A172 (cell line): ENCODE measurements at regions not wholly inside any gene's neighbourhood (a gene's known extent, or its start where the extent isn't known, plus 50 kb on each side); places are given as distances from the start of the nearest gene placed in this dataset.
"Not testable (repeated sequence)": the region's sequence is repeated elsewhere in the genome, so short reads cannot be mapped to it uniquely, and the experiment has no call there.

Experiments
- DNase-seq: peaks from one replicate; pipeline ENCODE4 v3.0.0-alpha.2; 2015; ENCODE audit warnings: low spot score

DNA sequence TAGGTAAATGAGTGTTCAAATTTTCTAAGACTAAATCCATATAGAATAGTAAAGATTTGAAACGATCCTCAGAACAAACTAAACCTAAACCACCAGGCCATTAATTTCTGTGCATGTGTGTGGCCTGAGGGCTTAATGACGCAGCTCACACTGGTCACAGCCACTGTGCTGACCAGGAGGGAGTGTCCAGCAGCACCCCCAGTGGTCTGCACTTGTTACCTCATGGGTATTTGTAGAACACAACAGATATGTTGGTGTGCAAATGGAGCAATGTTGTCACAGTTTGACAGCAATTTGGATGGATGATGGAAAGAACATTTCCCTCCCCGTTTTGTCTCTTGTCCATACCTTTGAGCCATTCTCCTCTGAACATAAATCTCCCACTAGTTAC lies 122.4 kb upstream of the EXOC2 start:
- DNase-seq, result no peak

DNA sequence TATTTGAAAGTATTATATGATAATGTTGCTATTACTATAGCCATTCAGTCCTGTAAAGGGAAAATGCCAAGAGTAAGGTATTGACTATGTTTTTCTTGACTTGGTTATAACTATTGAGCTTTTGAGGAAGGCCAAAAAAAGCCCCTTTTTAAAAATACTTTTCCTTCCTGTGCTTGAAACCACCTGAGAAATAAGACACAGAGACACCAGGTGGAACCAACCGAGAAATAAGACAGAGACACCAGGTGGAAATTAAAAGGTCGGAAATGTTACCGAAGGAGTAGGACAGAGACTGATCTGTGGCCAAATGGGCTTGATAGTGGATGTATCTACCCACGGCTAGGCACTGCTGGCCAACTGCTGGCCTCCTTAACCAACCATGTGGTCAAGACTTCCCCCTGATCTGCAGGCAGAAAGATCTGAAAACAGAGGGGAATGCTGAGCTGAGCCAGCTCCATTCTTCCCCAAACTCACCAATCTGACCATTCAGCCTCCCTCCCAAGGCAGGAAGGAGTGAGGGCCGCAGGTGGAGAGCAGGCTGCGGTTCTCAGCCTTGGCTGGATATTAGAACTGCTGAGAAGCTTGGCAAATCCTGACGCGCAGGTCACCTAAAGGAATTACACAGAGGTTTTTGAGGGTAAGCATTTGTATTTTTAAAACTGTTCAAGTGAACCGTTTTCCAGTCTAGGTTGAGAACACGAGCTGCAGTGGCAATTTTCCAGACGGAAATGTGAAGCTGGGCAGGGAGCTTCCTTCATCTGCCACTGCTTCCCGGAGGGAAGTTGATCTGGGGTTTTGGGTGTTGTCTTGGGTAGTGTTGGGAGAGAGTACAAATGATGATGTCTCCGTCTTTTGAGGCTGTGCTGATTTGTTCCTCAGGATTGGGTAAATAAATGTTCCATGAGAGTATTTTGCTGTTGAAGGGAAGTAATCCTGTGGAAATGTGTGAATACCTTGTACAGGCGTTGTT lies 121.7 kb upstream of the EXOC2 start:
- no peak for DNase-seq

DNA sequence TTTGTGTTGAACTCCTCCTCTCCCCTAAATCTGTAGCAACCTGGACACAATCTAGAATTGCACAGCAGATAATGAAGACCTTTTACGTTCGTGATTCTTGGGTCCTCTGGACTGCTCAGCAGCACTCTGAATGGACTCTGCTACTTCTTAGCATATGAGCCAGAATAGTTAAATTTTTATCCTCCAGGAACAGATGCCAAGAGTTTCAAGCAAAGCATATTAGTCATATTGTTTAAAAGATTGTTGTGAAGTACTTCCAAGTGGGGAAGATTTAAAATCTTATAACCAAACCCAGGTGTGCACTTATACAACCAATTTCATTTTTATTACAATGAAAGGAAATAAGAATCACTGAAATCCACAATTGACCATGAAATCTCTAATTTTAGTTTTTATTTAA lies 118.9 kb upstream of the EXOC2 start:
- DNase-seq, result no peak

- DNase-seq, result no peak
Measured at GRCh38 chr6:811191-811590, 118.3 kb upstream of the EXOC2 start.

DNA sequence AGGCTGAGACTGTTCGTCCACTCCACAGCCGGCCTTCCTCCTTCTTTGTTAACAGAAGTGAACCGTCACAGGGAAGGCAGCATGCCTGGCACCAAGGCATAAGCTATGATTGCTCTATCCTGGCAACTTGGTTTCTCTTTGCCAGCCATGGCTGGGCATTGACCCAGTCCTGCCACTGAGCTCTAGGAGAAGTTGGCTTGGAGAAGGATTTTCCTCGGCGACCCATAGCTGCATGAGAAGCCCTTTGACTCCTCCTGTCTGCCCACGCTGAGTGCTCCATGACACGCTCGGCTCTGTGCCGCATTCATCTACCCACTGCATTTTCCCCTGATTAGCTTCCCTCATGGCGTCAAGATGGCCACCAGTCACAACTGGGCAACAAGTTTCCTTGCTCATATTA lies 111.8 kb upstream of the EXOC2 start:
- no peak for DNase-seq

DNA sequence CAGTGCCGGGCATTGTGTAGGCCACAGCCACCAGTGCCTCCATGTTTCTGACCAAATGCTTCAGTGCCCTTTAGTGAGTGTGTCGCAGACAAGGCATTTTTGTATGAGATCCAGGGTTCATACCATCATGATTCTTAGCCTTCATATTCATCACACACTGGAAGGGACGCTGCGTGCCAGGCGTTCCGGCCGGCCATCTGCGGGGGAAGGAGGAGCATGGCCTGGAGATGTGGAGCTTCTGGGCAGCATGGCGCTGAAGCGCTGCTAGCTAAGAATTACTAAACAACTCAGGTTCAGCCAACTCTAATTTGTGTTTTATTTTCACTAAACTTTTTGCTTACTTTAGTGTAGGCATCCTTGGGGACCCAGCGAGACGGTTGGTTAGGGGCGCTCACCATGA lies 111.4 kb upstream of the EXOC2 start:
- DNase-seq, result no peak

GRCh38 chr6:803191-803977 lies 110.4 kb upstream of the EXOC2 start:
- DNase-seq, result no peak

DNA sequence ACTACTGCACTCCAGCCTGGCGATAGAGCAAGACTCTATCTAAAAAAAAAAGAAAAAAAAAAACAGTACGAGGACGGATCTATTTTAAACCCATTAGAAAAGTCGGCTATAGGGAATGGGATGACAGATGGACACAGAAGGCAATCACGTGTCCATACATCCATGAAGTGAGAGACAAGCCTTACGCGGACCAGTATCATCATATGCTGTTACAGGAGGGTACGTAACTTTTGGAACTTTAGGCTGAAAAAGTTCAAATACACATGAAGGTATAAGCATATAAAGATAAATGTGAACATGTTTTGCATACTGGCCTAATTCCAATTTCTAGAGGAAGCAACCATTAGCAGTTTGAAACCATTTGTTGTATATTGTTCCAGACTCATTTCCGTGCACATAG lies 109.8 kb upstream of the EXOC2 start:
- no peak for DNase-seq

GRCh38 chr6:802223-802622 lies 109.3 kb upstream of the EXOC2 start:
- not testable (repeated sequence) for DNase-seq

GRCh38 chr6:799769-800168 lies 106.8 kb upstream of the EXOC2 start:
- no peak for DNase-seq

DNA sequence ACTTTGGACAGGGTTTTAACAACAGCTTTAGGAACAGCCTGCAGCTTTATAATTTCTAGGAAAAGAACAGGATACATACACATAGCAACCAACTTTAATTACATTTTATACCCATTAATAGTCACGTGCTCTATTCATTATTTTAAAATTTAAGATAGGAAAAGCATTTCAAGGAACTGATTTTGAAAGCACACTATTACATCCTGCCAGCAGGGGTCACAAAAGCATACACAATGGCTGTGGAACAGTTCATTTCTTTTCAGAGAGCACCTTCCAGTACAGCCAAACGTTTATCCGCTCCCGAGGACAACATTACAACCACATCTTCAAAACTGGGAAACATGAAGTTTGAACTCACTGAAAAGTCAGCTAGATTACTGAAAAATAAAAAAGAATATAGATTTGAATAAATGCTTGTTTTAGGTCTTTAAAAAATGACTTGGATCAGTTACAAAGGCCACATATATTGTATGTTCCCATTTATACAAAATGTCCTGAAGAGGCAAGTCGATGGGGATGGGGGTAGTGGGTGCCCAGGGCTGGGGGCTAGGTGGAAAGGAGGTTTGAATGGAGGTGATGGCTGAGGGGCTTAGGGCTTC lies 104.6 kb upstream of the EXOC2 start:
- DNase-seq, result peak; percentile 50

- no peak for DNase-seq
Measured at GRCh38 chr6:795046-795685, 102.2 kb upstream of the EXOC2 start.

- no peak for DNase-seq
Measured at GRCh38 chr6:793261-793660, 100.3 kb upstream of the EXOC2 start.

- DNase-seq, result no peak
Measured at GRCh38 chr6:792662-793061, 99.7 kb upstream of the EXOC2 start.

DNA sequence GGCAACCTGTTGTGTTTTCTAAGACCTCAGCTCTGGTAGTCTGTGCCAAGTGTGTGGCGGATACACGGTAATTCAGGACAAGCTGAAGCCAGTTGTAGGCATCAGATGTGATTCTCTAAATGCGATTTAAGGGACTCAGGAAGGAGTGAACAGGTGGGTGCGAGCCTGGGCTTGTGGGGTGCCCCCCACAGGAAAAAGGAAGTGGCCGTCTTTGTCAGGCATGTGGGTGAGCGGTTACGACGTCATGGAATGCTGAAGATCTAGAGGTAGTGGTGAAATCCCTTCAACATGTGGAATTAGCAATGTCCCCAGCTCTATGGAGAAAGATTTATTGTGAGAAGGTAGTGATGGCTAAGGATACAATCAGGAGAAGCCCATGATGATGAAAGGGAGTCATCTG lies 95.1 kb upstream of the EXOC2 start:
- DNase-seq, result no peak

GRCh38 chr6:786946-787763 lies 94.2 kb upstream of the EXOC2 start:
- DNase-seq, result no peak

DNA sequence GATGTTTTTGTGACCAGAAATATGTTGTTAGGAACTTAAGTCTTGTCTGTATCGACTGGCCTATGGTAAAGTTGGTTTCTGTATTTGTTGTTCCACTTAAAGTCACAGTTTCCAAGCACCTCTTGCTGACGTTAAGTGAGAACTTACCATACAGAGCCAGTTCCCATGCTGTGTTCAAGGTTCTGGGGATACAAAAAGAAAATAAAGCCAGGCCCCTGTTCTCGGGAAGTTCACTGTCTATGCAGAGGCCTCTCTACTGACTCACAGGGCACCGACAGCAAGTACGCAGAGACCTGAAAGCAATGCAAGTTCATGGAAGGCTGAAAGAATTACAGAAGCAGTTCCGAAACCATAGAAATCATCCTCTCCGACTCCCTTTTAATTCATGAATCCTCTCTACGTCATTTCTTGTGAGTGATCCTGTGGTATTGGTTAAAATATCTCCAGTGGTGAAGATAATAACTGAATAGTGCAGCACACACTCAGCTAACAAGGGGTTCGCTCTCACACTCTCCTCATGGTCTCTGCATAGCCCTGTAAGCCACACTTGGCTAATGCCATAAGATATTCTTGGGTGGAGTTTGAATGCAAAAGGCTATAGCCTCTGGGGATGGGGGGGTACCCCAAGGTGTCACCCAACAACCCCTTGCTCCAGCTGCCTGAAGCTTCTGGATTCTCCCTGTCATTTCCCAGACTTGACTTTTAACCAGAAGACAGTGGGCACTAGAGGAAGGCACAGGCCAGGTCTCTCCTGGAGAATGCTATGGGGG lies 91.2 kb upstream of the EXOC2 start:
- no peak for DNase-seq

- peak; percentile 34 for DNase-seq
Measured at GRCh38 chr6:782141-782540, 89.2 kb upstream of the EXOC2 start.

- DNase-seq, result no peak
Measured at GRCh38 chr6:781350-781961, 88.5 kb upstream of the EXOC2 start.

- no peak for DNase-seq
Measured at GRCh38 chr6:780706-781105, 87.8 kb upstream of the EXOC2 start.
